SH-SY5Y (cell line): ENCODE measurements at regions not wholly inside any gene's neighbourhood (a gene's known extent, or its start where the extent isn't known, plus 50 kb on each side); places are given as distances from the start of the nearest gene placed in this dataset.

Source experiments
- GATA2 ChIP-seq: IDR thresholded peaks from 2 replicates; pipeline ENCODE4 v1.6.1; 2011; ENCODE audit warnings: mild to moderate bottlenecking, low read depth, low read length
- GATA3 ChIP-seq: IDR thresholded peaks from 2 replicates; pipeline ENCODE4 v1.6.1; 2011; ENCODE audit warnings: low read depth, mild to moderate bottlenecking, low read length, moderate library complexity

DNA sequence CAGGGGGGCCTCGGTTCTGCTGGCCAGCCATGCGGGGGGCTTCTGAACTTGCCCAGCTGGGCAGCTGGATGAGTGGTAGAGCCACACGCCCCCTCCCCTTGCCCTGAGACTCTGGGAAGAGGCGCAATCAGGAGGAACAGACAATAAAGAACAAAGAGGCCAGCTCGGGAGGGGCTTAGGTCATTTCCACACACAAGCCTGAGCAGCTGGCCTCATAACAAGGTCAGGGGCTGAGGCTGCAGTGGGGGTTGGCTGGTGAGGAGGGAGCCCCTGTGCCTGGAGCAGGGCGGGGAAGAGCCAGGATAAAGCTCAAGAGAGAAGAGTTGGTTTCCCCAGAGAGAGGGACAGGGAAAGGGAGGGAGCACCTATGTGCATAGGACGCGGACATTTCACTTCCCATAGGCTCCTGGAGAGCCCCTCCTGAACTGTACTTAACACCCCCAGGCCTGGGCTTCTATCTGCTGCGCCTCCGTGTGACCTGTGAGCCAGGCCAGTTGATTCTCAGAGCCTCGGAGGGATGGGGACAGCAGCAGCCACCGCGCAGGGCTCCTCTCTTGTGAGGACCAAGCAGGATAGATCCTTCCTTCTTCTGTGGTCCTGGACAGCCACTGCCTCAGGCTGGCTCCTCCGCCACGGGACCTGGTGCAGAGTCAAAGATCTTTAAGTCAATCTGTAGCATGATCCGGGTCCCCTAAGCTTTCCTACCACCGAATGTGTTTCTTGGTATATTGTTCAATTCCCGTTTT lies 75.3 kb upstream of the GGTA1 start:
- TF ChIP-seq GATA2 (no peak), GATA3 (no peak)
